AG09319 (cell line): ENCODE measurements at regions not wholly inside any gene's neighbourhood (a gene's known extent, or its start where the extent isn't known, plus 50 kb on each side); places are given as distances from the start of the nearest gene placed in this dataset.

Experiments
- DNase-seq: peaks from one replicate; pipeline ENCODE4 v3.0.0-alpha.2; 2010; ENCODE audit warnings: low read depth; ENCODE audit errors: extremely low read depth
- CTCF ChIP-seq: IDR thresholded peaks from 2 replicates; pipeline ENCODE4 v1.5.1; 2011; ENCODE audit warnings: low read depth, mild to moderate bottlenecking, inconsistent platforms, low read length, moderate library complexity

GRCh38 chr1:234927312-234927970 lies 201.2 kb downstream of the TOMM20 start:
- no peak for TF ChIP-seq CTCF
- DNase-seq, result no peak

DNA sequence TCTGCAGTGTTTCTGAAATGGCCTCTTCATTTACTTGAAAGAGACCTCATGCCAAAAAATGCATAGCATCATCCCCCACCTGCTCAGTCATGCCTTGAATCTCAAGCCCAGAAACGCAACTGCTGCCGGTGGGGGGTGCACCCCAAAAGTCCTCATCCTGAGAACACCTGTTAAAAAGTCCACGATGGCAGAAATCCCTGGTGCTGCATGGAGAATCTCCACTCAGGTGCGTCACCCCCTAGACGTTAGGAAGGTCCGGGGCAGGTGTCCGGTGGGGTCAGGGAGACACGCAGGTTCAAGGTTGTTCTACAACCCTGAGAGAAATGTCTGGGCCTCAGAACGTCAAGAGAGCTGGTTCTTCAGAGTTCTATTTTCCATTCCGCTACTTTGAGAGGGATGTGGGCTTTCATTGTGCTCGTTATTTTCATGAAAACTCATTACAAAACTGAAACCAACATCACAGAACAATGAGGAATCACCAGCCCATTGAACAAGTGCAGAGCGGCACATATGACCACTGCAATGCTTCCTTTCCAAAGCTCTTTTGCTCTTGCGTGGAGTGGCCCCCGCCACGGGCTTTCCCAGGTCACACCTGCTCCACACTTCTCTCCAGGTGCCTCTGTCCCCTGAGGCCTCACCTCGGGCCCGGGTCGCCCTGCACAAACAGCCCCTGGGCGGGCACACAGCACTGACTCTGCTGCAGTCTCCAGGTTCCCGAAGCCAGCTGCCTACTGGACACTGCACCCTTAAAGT lies 201.9 kb downstream of the TOMM20 start:
- no peak for DNase-seq
- no peak for TF ChIP-seq CTCF

- no peak for DNase-seq
- TF ChIP-seq CTCF, result no peak
Measured at GRCh38 chr1:234926264-234926558, 202.4 kb downstream of the TOMM20 start.

DNA sequence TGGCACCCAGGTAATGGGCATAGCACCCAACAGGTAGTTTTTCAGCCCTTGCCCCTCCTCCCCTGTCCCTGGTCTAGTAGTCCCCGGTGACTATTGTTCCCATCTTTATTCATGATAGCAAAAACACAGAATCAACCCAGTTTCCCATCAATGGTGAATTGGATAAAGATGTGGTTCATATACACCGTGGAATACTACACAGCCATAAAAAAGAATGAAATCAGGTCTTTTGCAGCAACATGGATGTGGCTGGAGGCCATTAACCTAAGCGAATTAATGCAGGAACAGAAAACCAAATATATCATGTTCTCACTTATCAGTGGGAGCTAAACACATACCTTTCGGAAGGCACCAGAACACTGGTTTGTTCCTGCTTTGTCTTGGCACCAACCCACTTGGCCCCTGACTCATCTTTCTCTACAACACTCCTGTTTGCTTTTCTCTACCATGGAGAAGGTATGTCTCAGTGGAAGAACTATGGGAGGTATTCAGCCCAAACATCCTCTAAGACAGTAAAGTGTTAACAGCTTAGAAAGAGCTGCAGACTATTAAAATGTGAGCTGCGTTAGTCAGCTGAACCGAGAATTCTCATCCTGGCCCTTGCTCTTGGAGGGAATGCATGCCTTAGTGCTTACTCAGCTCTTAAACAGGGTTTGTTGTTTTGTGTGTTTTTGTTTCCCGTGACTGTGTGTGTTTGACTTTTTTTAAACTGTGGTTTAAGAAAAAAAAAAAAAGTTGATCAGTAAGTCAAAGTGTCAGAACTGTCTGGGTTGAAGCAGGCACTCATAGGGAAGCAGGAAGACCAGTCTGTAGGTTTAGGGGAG lies 203.0 kb downstream of the TOMM20 start:
- no peak for TF ChIP-seq CTCF
- peak; percentile 88 for DNase-seq

DNA sequence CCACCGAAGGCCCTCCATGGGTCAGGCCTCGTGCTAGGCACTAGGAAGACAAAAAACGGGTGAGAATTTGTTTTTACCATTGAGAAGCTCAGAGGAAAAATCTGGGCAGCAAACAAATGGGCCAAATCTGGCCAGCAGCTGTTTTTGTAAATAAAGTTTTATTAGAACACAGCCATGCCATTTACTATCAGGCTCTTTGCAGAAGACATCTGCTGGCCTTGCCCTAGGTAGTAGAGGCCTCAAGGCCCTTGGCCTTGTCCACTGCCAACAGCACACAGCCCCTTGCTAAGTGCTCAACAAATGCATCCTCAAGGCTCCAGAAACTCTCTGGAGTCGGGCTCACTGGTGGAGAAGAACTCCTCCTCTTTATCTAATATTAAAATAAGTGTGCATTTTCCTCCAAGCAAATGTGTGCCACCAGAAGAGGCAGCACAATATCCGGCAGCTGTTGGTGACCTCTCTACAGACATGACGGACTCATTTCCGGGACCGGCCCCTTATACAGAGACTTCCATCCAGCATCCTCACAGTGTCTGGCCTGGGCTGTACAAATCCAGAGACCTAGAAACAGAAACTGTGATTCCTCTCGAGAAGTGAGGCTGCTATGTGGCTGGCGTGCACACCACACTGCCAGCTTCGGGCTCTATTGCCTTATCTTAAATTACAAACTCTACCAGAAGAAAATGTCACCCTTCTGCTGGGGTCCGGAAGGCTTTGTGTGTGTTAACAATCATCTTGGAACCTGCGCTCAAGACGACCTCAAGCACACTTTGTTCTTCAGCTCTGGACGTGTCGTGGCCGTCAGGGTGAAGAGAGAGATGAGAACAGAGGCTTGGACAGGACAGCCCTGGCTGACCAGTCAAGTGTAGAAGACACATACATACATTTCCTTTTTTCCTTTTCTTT lies 203.9 kb downstream of the TOMM20 start:
- TF ChIP-seq CTCF, result no peak
- no peak for DNase-seq

GRCh38 chr1:234923626-234924025 lies 205.0 kb downstream of the TOMM20 start:
- no peak for DNase-seq
- no peak for TF ChIP-seq CTCF
